Stromal cell of bone marrow (primary cell): ENCODE measurements at regions not wholly inside any gene's neighbourhood (a gene's known extent, or its start where the extent isn't known, plus 50 kb on each side); places are given as distances from the start of the nearest gene placed in this dataset.
"Not testable (repeated sequence)": the region's sequence is repeated elsewhere in the genome, so short reads cannot be mapped to it uniquely, and the experiment has no call there.

Source experiments
- DNase-seq: peaks from one replicate; pipeline ENCODE4 v3.0.0-alpha.2; 2012; ENCODE audit warnings: low read depth

GRCh38 chr13:70987043-70987442 is 878.8 kb upstream of the KLHL1 start:
- no peak for DNase-seq

DNA sequence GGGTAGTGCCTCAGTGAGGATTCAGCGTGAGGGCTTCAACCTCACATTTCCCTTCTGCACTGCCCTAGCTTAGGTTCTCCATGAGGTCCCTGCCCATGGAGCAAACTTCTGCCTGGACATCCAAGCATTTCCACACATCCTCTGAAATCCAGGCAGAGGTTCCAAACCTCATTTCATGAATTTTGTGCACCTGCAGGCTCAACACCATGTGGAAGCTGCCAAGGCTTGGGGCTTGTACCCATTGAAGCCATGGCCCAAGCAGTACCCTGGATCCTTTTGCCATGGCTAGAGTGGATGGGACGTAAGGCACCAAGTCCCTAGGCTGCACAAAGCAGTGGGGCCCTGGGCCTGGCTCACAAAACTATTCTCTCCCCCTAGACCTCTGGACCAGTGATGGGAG is 877.1 kb upstream of the KLHL1 start:
- DNase-seq = no peak

- DNase-seq = not testable (repeated sequence)
Measured at GRCh38 chr13:70981219-70981618, 873.0 kb upstream of the KLHL1 start.

DNA sequence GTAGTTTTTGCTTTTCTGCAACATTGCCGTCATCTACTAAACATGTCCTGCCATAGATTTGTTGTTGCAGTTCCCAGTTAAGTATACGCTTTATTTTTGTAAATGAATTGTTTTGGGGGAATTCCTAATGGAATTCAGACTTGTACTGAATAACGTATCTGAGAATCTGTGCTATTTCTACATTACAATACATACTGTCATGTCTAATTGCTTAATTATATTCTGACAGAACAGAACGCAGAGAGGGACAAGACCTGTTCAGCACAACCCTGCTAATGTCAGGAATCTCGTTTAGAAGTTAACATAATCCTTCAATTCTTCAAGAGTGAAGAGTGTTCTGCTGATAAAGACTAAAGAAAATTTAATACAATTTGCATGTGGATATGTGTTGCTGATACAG is 861.1 kb upstream of the KLHL1 start:
- no peak for DNase-seq

GRCh38 chr13:70967564-70967963 is 859.3 kb upstream of the KLHL1 start:
- no peak for DNase-seq

GRCh38 chr13:70964874-70965273 is 856.6 kb upstream of the KLHL1 start:
- DNase-seq = no peak

- DNase-seq = no peak
Measured at GRCh38 chr13:70964124-70964523, 855.9 kb upstream of the KLHL1 start.

- peak; percentile 3 for DNase-seq
Measured at GRCh38 chr13:70960841-70961443, 852.7 kb upstream of the KLHL1 start.

GRCh38 chr13:70959035-70959775 is 851.0 kb upstream of the KLHL1 start:
- no peak for DNase-seq

DNA sequence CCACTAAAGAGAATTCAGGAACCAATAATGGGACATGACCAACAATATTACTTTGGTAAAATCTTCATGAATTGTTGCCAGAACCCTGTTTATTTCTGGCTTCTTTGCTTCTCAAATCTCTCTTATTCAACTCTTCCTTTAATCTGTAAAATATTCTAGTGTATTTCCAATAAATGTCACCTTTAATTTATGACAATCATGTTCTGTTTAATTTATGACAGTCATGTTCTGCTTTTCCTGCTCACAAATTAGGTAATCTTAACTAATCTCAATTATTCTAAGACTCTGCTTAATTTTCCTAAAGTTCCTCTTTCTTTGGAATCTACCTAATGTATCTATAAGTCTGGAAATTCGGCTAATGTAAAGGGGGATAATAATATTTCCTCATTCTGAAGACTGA is 847.6 kb upstream of the KLHL1 start:
- DNase-seq = no peak

DNA sequence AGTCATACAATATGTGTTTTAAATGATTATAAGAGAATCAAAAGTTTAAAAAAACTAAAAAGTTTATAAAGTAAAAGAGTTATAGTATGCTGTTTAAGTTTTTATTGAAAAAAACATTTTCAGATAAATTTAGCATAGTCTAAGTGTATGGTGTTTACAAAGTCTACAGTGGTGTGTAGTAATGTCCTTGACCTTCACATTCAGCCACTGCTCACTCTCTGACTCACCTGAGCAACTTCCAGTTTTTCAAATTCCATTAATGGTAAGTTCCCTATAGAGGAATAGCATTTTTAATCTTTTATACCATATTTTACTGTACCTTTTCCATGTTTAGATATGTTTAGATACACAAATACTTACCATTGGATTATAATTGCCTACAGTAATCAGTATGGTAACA is 842.4 kb upstream of the KLHL1 start:
- no peak for DNase-seq

GRCh38 chr13:70945506-70945905 is 837.3 kb upstream of the KLHL1 start:
- no peak for DNase-seq

- DNase-seq = no peak
Measured at GRCh38 chr13:70941454-70941853, 833.2 kb upstream of the KLHL1 start.

GRCh38 chr13:70938462-70938861 is 830.2 kb upstream of the KLHL1 start:
- no peak for DNase-seq

- DNase-seq = no peak
Measured at GRCh38 chr13:70932511-70932910, 824.3 kb upstream of the KLHL1 start.

- no peak for DNase-seq
Measured at GRCh38 chr13:70923863-70924752, 815.9 kb upstream of the KLHL1 start.

DNA sequence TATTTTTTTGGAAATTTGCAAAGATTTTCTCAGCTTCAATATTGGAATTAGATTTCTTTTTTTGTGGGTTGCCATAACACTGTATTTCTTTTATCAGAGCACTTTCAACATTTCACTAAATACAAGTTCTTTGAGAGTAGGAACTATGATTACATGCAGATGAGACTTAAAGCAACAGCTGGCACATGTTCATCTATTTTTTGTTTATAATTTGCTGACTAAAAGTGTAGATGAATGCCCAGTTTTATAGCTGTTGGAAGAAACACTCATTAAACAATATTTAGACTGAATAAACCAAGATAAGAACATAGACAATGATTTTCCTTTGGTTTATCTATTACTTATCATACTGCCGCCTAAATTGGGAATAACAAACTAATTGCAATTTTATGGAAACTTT is 803.0 kb upstream of the KLHL1 start:
- DNase-seq = no peak

- no peak for DNase-seq
Measured at GRCh38 chr13:70908795-70909194, 800.5 kb upstream of the KLHL1 start.

GRCh38 chr13:70905035-70905434 is 796.8 kb upstream of the KLHL1 start:
- no peak for DNase-seq

- no peak for DNase-seq
Measured at GRCh38 chr13:70896136-70896535, 787.9 kb upstream of the KLHL1 start.

GRCh38 chr13:70895599-70895998 is 787.3 kb upstream of the KLHL1 start:
- no peak for DNase-seq

DNA sequence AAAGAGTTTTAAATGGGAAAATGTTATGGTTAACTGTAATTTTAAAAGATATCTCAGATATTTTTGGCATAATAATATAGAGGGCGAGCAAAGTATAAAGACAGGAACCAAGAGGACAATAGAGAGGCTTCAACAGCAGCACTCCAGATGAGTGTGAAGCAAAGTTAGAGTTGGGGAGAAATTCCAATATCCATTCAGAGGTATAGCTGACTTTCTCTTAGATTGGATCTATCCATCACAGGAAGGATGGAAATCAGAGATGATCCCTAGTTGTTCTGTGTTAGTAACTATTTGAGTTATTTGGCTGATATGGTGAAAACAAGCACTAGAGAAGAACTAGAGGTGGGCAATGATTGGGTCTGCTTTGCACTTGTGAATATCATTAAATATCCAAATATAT is 786.0 kb upstream of the KLHL1 start:
- DNase-seq = no peak

- DNase-seq = no peak
Measured at GRCh38 chr13:70893832-70894231, 785.6 kb upstream of the KLHL1 start.
